HG03460 (cell line): ENCODE measurements at regions not wholly inside any gene's neighbourhood (a gene's known extent, or its start where the extent isn't known, plus 50 kb on each side); places are given as distances from the start of the nearest gene placed in this dataset.
"Not testable (repeated sequence)": the region's sequence is repeated elsewhere in the genome, so short reads cannot be mapped to it uniquely, and the experiment has no call there.

Experiments used
- ATAC-seq: cut with Tn5 transposase; IDR thresholded peaks from one replicate; pipeline ENCODE4 v1.9.1; 2021; ENCODE audit not compliant: unreplicated experiment

DNA sequence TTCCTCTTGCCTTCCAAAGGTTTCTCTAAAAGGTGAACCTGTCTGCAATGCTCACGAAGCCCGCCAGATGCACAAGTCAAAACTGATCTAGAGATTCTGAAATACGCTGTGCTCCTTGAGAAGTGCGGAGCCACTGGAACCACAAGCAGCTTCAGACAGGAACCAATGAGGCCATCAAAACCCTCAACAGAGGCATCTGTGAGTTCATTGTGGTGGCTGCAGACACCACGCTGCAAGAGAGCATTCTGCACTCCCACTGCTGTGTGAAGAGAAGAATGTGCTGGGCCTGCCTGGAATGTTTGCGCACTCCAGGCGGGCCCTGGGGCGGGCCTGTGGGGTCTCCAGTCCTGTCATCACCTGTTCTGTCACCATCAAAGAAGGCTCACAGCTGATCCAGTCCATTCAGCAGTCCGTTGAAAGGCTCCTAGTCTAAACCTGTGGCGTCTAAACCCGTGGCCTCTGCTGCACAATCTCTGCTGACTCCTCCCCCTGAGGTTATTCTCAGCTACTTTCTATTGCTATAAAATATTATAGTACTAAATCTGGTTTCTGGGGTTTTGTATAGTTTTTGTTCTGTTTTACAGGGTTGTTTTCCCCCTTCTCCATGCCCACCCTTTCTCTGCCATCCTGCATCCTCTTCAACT, 187.4 kb downstream of the FAM72C start:
- ATAC-seq, result not testable (repeated sequence)

DNA sequence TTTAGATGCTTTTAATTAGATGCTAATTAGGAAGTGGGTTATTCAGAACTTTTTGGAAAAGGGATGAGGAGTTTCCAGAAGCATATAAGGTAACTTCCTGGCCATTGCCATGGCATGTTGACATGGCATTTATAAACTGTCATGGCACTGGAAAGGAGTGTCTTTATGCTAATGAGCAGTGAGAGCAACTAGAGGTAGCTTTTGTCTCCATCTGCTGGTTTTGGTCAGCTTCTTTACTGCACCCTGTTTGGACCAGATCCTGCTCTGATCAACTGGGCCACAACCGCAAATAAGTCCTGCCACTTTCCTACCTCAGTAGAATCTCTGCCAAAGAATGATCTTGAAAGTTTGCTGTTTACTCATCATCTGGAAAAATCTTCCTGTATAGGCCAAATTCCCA, 193.6 kb downstream of the FAM72C start:
- ATAC-seq, result not testable (repeated sequence)

DNA sequence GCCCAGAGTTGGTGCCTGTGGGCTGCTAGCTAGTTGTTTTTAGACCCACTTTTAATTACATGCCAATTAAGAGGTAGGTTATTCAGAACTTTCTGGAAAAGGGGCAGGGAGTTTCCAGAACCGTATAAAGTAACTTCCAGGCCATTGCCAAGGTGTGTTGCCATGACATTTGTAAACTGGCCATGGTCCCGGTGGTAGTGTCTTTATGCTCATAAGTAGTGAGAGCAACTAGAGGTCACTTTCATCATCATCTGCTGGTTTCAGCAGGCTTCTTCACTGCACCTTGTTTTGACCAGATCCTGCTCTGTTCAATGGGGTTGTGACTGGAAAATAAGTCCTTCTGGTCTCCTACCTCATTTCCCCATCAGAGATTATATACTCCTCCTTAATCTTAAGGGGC, 207.0 kb downstream of the FAM72C start:
- ATAC-seq, result not testable (repeated sequence)

DNA sequence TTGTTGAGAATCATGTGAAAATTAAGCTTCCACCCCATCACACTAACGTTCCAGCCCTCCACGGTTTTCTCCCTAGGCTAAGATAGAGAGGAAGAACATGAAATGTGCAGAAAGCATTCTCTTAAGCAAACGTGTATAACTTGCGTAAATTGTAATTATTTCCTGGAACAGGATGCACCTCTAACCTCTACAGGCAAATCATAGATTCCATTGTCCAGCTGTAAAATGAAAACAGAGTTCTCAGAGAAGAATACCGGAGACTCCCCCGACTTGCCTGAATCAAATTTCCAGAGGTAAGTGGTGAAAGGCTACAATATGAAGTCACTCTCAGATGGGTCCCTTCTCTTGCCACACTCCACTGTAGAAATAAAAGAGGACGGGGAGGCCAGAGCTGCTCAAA, 211.4 kb downstream of the FAM72C start:
- not testable (repeated sequence) for ATAC-seq

DNA sequence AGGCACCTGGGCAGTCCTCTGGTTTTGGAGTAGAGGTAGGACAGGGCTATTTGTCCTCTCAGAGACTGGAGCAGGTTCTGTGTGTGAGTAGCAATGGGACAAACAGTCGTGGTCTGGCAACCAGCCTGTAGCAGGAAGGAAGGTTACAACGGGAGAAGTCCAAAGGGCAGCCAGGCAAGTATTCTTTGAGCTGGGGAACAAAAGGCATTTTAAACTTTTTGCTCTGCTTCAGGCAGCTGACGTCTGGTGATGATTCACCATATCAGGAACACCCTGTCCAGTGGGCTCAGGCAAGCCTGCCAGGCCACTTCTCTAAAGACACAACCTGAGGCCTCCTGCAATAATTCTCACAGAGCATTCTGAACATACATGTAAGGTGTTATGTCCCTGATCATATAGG, 215.8 kb downstream of the FAM72C start:
- ATAC-seq, result not testable (repeated sequence)

DNA sequence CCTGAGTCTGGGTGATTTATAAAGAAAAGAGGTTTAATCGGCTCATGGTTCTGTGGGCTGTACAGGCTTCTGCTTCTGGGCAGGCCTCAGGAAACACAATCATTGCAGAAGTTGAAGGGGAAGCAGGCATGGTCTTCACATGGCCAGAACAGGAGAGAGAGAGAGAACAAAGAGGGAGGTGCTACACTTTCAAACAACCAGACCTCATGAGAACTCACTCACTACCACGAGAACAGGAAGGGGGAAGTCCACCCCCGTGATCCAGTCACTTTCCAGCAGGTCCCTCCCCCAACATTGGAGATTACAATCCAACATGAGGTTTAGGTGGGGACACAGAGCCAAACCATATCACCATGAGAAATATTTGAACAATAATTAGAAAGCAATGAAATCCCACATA, 222.9 kb downstream of the FAM72C start:
- ATAC-seq, result no peak

DNA sequence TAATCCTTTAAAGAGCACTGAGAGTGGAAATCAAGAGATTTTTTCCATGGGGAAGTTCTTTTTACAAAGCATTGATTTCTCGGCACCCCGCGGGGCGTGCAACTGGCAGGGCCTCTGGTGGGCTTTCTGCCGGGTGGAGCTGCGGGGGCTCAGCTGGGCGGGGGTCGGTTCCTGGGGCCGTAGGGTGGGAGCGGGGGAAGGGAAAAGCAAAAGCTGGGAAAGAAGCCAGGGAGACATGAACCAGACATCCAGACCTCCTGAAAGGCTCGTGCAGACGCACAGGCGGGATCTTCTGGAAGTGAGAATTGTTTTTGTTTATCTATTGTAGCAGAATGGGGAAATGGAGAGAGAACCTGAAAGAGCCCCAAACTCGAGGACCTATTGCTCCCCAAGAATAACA, 235.2 kb downstream of the FAM72C start:
- no peak for ATAC-seq

DNA sequence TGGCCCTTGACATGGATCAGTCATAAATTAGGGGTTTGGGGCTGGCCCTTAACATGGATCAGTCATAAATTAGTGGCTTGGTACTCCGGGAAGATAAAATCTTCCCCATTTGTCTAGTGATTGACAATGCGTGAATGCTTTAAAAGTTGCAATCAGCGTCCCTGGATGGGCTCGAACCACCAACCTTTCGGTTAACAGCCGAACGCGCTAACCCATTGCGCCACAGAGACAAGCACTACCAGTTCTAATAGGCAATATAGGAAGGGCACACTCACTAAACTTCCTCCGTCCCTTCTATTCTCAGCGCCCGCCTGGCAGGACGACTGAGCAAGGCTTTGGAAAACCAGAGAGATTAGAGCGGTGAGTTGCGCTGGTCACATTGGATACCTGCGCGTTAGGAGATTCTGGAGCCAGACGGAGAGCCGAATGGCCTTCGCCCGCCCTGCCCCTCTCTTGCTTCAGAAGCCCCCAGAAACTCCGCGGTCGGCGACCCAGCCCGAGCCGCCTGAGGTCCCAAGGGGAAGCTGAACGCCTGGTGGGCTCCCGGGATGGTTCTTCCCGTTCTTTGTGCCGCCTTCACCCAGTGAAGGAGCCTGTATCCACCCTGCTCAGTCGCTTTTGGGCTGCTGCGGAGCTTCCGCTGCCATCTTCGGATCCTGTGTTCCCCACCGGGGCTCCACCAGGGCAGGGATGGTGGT, 235.9 kb downstream of the FAM72C start:
- ATAC-seq, result no peak

DNA sequence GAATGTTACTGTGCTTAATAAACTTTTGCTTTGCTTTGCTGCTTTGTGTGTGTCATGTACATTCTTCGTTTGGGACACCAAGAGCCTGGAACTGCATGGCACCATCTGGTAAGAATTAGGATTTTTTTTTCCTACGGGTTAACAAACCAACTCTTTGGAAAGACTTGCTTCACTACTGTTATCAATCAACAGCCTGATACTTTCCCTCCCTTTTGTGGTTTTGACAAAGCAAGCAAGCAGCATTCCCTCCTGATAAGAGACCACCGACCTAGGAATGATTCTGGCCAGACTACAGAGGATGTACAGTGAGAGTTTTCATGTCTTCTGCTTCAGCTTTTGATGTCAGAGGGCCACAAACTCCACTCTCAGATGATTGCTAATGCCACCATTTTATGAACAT, 237.5 kb downstream of the FAM72C start:
- ATAC-seq, result not testable (repeated sequence)

DNA sequence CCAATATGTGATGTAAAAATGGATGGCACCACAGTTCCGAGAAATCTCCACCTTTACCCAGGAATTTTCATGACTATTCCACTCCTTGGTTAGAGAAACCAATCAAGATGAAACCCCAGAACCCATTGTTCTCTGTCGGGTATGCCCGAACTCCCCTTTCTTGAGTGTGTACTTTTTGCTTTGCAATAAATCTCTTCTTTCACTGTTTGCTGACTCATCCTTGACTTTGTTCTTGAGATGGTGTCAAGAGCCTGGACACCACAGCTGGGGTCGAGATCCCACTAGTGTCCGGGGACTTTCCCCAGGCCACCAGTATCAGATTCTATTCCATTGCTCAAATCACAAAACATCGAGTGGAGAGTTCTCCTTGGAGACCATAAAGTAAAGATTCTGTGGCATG, 240.9 kb downstream of the FAM72C start:
- ATAC-seq, result not testable (repeated sequence)

DNA sequence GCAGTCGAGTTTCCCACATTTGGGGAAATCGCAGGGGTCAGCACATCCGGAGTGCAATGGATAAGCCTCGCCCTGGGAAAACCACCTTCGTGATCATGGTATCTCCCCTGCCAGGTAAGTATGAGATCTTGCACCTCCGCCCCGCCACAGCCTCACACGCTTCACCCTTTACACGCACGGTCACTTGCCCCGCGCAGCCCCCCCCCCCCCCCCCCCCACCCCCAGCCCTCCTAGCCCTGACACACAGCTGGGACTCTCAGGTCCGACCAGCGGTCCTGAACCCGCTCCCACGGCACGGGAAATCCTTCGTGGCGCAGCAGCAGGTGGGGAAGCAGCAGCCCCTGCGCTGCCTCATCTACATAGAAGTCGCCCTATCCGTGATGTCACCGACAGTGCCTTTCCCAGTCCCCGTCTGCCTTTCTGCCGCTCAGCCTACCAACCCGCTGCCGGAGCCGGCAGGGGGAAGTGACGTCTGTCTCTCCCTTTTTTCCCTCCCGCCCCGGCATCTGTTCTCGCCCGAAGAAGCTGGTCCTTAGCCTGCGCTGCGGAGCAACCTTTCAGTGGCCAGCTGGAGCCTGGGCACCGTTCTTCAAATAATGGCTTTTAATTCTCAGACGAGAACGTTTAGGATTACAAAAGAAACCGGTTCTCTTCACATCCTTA, 242.2 kb downstream of the FAM72C start:
- peak; percentile 54 for ATAC-seq

DNA sequence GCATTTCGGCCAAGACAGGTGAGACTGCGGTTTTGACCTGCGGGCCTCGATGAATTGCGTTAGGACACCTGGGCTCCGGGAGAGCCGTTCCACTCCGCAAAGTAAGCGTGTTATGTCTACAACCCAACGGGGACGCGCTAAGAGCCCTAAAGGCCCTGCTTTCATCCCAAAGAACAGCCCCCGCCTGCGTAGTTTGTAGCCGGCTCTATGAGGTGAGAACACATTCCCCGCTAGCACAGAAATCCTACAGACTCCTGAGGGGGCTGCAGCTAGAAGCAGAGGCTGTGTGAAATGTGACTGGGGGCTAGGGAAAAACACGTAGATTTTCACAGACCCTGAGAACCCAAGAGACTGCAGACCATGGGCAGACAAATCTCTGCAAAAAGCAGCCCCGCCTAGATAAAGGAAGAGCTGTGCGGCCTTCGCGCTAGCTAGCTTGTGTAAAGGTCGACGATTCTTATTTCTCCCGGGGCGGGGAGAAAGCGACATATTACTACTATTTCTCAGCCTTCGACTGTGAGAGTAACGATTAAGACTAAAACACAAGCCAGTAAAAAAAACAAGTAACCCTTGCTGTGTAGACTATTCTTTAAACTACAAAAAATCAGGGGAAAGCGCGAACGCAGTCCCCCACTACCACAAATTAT, 242.9 kb downstream of the FAM72C start:
- ATAC-seq, result peak; percentile 95

DNA sequence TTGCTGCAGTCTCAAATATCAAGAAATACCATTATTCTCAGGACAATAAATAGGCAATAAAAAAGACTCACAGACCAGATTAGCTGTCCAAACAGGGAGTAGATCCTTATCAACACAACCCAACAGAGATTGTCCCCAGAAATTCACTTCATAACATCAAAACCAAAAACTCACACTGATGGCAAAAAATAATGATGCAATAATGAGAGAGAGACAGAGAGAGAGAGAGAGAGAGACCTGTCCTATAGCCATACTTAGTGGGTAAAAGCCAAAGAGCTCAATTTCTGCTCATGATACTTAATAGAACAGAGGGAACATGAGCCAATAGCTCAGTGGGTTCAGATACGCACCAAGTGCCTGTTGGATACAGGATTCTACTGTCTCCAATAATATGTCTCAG, 244.5 kb downstream of the FAM72C start:
- no peak for ATAC-seq

DNA sequence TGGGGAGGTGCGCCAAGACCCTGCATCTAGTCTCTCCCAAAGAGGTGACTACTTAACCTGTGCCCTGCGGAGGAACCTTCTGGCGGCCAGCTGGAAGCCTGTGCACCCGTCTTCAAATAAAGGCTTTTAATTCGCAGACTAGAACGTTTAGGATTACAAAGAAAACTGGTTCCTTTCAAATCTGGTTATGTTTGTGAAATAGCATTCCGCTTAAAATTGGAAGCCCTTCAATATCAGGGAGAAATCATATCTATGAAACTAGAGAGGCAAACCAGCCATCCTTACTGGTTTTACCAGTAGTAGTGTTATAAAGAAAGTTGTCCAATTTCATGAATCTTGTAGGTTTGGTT, 250.8 kb downstream of the FAM72C start:
- no peak for ATAC-seq

DNA sequence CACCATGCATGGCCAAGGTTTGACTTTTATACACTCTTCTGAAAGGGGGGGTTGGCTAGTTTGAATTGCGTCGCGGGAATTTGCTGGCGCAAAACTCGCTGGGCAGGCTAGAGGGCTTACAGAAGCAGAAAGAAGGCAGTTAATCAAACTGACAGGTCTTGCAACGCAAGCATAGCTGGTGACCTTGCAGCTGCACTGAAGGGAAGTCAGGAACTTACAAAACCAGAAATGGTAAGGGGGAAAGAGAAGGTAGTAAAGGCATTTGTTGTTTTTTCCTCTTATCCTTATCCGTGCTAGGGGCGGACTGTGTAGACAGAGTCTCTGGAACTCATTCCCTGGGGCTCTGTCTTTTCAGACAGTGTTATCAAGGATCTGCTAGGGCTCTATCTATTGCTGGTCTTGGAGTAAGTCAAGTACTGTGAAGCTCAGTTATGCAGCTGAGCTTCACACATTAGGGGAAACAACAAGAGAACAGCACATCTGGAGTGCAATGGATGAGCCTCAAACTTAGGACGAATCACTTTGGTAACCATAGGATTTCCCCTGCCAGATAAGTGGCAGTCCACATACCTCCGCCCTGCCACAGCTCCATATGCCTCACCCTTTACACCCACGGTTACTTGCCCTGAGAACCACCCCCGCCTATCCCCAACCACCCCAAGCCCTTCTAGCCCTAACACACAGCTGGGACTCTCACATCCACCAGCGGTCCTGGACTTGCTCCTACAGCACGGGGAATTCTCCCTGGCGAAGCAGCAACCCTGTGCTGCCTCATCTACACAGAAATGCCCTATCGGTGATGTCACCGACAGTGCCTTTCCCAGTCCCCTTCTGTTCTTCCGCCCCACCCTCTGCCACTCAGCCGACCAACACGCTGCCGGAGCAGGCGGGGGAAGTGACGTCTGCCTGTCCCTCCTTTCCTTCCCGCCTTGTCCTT, 251.4 kb downstream of the FAM72C start:
- no peak for ATAC-seq

DNA sequence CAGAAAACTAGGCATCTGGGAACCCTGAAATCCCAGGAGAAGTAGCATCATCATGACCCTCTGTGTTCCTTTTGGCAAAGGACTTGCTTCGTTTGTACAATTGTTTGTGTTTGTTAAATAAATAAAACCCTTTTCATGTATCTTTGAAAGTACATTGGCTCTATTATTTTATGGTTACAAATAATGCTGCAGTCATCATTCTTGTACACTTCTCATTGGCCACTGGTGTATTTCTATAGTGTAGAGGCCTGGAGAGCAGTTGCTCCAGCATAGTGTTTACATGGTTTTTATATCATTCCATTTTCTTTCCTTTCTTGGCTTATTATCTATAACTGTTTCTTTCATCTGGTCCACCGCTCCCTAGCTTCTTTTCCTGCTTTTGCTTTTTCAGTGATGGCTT, 253.3 kb downstream of the FAM72C start:
- no peak for ATAC-seq

DNA sequence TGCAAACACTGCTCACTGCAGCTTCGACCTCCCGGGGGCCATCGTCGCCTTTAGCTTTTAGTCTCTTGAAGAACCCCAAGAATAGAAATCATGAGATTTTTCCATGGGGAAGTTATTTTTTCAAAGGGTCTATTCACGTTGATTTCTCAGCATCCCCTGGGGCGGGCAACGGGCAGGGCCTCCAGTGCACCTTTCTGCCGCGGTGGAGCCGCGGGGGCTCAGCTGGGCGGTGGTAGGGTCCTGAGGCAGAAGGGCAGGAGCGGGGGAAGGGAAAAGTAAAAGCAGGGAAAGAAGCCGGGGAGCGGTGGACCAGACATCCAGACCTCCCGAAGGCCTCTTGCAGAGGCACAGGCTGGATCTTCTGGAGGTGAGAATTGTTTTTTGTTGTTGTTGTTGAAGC, 253.8 kb downstream of the FAM72C start:
- no peak for ATAC-seq

DNA sequence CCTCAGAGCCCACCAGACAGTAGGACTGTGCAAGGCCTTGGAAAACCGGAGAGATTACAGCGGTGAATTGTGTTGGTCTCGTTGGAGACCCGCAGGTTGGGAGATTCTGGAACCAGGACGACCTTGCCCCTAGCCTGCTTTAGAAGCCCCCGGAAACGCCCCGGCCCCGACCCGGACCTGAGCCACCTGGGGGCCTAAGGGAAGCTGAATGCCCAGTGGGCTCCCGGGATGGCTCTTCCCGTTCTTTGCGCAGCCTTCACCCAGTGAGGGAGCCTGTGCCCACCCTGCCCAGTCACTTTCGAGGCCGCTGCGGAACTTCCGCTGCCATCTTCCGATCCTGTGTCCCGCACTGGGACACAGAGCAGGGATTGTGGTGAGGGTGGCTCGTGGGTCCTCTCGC, 254.4 kb downstream of the FAM72C start:
- no peak for ATAC-seq

DNA sequence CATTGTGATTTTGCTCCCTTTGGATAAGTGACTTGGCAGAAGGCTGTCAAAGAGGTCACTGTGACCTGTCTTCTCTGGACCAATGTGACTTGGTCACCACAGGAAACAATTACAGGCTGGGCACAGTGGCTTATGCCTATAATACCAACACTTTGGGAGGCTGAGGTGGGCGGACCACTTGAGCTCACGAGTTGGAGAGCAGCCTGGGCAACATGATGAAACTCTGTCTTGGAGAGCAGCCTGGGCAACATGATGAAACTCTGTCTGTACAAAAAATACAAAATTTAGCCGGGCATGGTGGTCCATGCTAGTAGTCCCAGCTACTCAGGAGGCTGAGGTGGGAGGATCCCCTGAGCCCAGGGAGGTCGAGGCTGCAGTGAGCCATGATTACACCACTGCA, 256.9 kb downstream of the FAM72C start:
- ATAC-seq, result not testable (repeated sequence)

DNA sequence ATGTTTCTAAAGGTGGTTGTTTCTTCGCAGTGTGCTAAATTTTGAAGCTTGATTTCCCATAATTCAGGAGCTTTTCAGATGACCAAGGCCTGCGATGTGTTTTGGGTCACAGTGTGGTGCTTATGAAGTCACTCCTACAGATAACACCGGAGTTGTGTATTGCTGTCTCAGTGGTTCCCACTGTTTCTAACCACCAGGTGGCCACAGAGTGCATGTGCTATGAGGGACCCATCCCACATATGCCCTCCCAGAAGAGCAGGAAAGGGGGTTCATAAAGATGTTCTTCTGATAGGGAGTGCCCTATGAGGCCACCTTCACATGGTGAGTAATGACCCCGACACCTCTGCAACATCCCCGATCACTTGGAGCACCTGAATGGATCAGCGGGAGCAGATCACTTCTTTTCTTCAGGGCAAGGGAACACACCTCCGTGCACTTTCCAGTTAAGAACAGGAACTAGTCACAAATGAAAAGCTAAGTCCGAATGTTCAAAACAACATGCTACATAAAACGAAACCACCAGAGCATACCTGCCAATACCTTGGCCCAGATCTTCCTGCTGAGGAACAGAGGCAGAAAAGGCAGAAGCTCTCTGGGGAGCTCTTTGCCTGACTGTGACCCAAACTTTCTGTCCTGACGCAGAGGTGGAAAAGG, 262.1 kb downstream of the FAM72C start:
- ATAC-seq, result not testable (repeated sequence)
